ENCODE measurements at regions not wholly inside any gene's neighbourhood (a gene's known extent, or its start where the extent isn't known, plus 50 kb on each side); places are given as distances from the start of the nearest gene placed in this dataset.

GRCh38 chr21:26784974-26785373 is 60.2 kb downstream of the ADAMTS1 start:
- no peak for DNase-seq (ENCODE audit: low read depth in 2 of 2)

- DNase-seq (ENCODE audit: low read depth in 2 of 2): no peak
Measured at GRCh38 chr21:26783466-26784195, 61.6 kb downstream of the ADAMTS1 start.

- no peak for DNase-seq (ENCODE audit: low read depth in 2 of 2)
Measured at GRCh38 chr21:26782747-26783146, 62.5 kb downstream of the ADAMTS1 start.

- no peak for DNase-seq (ENCODE audit: low read depth in 2 of 2)
Measured at GRCh38 chr21:26782331-26782730, 62.9 kb downstream of the ADAMTS1 start.

GRCh38 chr21:26781331-26781730 is 63.9 kb downstream of the ADAMTS1 start:
- DNase-seq (ENCODE audit: low read depth in 2 of 2): no peak

- DNase-seq (ENCODE audit: low read depth in 2 of 2): no peak
Measured at GRCh38 chr21:26777166-26777565, 68.0 kb downstream of the ADAMTS1 start.

- DNase-seq (ENCODE audit: low read depth in 2 of 2): no peak
Measured at GRCh38 chr21:26776310-26777021, 68.7 kb downstream of the ADAMTS1 start.

GRCh38 chr21:26773058-26773457 is 72.2 kb downstream of the ADAMTS1 start:
- DNase-seq (ENCODE audit: low read depth in 2 of 2): no peak

GRCh38 chr21:26769613-26770188 is 75.5 kb downstream of the ADAMTS1 start:
- no peak for DNase-seq (ENCODE audit: low read depth in 2 of 2)

- no peak for DNase-seq (ENCODE audit: low read depth in 2 of 2)
Measured at GRCh38 chr21:26766826-26767325, 78.3 kb downstream of the ADAMTS1 start.

- no peak for DNase-seq (ENCODE audit: low read depth in 2 of 2)
Measured at GRCh38 chr21:26761174-26761915, 83.9 kb downstream of the ADAMTS1 start.

GRCh38 chr21:26759731-26760130 is 85.5 kb downstream of the ADAMTS1 start:
- no peak for DNase-seq (ENCODE audit: low read depth in 2 of 2)

GRCh38 chr21:26758083-26758880 is 86.9 kb downstream of the ADAMTS1 start:
- no peak for DNase-seq (ENCODE audit: low read depth in 2 of 2)

GRCh38 chr21:26756491-26757159 is 88.6 kb downstream of the ADAMTS1 start:
- no peak for DNase-seq (ENCODE audit: low read depth in 2 of 2)

GRCh38 chr21:26754853-26755252 is 90.4 kb downstream of the ADAMTS1 start:
- no peak for DNase-seq (ENCODE audit: low read depth in 2 of 2)

GRCh38 chr21:26753822-26754221 is 91.4 kb downstream of the ADAMTS1 start:
- no peak for DNase-seq (ENCODE audit: low read depth in 2 of 2)

GRCh38 chr21:26752849-26753248 is 92.4 kb downstream of the ADAMTS1 start:
- DNase-seq (ENCODE audit: low read depth in 2 of 2): no peak

GRCh38 chr21:26751305-26751704 is 93.9 kb downstream of the ADAMTS1 start:
- DNase-seq (ENCODE audit: low read depth in 2 of 2): no peak

- DNase-seq (ENCODE audit: low read depth in 2 of 2): no peak
Measured at GRCh38 chr21:26748066-26748465, 97.1 kb downstream of the ADAMTS1 start.

- DNase-seq (ENCODE audit: low read depth in 2 of 2): no peak
Measured at GRCh38 chr21:26747216-26747615, 98.0 kb downstream of the ADAMTS1 start.

GRCh38 chr21:26743524-26743923 is 101.7 kb downstream of the ADAMTS1 start:
- DNase-seq (ENCODE audit: low read depth in 2 of 2): no peak

Measured in stimulated activated CD4-positive, alpha-beta T cell treated with anti-CD3 and anti-CD28 coated beads, Interleukin-4, amount 100 ng/mL, for 48 hours (primary cell).